ENCODE measurements at regions not wholly inside any gene's neighbourhood (a gene's known extent, or its start where the extent isn't known, plus 50 kb on each side); places are given as distances from the start of the nearest gene placed in this dataset.

DNA sequence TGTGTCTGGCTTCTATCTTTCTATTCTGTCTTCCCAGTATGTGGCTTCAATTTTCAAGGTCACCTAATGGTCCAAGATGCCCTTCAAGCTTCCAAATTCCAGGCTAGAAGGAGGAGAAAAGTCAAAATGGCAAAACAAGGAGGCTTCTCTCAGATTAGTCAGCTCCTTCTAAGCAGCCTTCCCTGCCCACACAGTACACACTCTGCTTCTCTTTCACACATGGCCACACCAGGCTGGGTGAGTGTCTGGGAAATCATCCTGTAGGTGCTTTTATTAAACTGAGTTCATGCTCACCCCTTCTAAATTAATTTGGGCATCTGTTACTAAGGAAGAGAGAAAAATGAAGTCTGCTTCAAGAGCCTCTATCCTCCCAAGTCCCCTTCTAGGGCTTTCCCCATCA is 277.2 kb upstream of the MGAT5 start:
- no peaks in the 10 kb centered on the region for H3K36me3 ChIP-seq (replicated peaks; ENCODE audit: low read depth, low read length)
- H3K27me3 ChIP-seq (ENCODE audit: low read depth, low read length): peaks cover 24% of the 10 kb centered on the region
- no peak overlapping the region for H3K9ac ChIP-seq (ENCODE audit: low read length)
- no peak overlapping the region for H3K4me2 ChIP-seq (ENCODE audit: low read length)
- no peak overlapping the region for H3K4me3 ChIP-seq (ENCODE audit: low read length)
- no peaks in the 10 kb centered on the region for H3K4me1 ChIP-seq (ENCODE audit: low read length)
- no peaks in the 10 kb centered on the region for H4K20me1 ChIP-seq (ENCODE audit: insufficient read depth, low read length)
- TF ChIP-seq, protein P1, sequence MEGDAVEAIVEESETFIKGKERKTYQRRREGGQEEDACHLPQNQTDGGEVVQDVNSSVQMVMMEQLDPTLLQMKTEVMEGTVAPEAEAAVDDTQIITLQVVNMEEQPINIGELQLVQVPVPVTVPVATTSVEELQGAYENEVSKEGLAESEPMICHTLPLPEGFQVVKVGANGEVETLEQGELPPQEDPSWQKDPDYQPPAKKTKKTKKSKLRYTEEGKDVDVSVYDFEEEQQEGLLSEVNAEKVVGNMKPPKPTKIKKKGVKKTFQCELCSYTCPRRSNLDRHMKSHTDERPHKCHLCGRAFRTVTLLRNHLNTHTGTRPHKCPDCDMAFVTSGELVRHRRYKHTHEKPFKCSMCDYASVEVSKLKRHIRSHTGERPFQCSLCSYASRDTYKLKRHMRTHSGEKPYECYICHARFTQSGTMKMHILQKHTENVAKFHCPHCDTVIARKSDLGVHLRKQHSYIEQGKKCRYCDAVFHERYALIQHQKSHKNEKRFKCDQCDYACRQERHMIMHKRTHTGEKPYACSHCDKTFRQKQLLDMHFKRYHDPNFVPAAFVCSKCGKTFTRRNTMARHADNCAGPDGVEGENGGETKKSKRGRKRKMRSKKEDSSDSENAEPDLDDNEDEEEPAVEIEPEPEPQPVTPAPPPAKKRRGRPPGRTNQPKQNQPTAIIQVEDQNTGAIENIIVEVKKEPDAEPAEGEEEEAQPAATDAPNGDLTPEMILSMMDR (IDR thresholded peaks at IDR 0.05; ENCODE audit: low read depth, low read length): no peak
- no peak for TF ChIP-seq EZH2phosphoT487 (IDR thresholded peaks at IDR 0.05; ENCODE audit: low read depth)
- no peaks in the 10 kb centered on the region for H3K9me3 ChIP-seq (ENCODE audit: insufficient read depth, low read length)
- H3K27ac ChIP-seq (ENCODE audit: low read length): no peak overlapping the region
- H2AFZ ChIP-seq (ENCODE audit: low read depth, low read length): no peak overlapping the region
- H3K79me2 ChIP-seq (ENCODE audit: low read length): no peaks in the 10 kb centered on the region

DNA sequence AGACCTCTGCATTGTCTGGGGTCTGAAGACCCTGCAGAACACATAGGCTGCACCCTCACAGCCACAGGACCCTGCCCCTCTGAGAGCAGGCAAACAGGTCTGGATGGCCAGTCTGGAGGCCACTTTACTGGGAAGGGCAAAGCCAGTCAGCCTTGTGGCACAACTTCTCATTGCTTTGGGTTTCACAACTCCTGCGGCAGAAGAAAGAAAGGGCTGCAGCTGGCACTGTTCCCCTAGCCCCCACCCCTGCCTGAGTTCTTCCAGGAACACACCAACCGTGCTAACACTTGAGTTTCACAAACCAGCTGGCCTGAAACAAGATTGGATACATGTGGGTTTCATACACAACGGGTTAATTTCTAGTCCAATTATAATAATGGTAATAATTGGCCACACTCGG is 276.5 kb upstream of the MGAT5 start:
- Histone ChIP-seq H3K36me3 (replicated peaks; ENCODE audit: low read depth, low read length) (no peaks in the 10 kb centered on the region), H3K9me3 (ENCODE audit: insufficient read depth, low read length) (no peaks in the 10 kb centered on the region), H3K27me3 (ENCODE audit: low read depth, low read length) (peaks cover 16% of the 10 kb centered on the region), H3K27ac (ENCODE audit: low read length) (no peak overlapping the region), H3K4me1 (ENCODE audit: low read length) (no peaks in the 10 kb centered on the region), H3K4me3 (ENCODE audit: low read length) (no peak overlapping the region), H3K79me2 (ENCODE audit: low read length) (no peaks in the 10 kb centered on the region), H3K4me2 (ENCODE audit: low read length) (no peak overlapping the region), H3K9ac (ENCODE audit: low read length) (no peak overlapping the region), H4K20me1 (ENCODE audit: insufficient read depth, low read length) (no peaks in the 10 kb centered on the region), H2AFZ (ENCODE audit: low read depth, low read length) (no peak overlapping the region)
- TF ChIP-seq, protein P1 (IDR thresholded peaks at IDR 0.05; ENCODE audit: low read depth, low read length): no peak
- TF ChIP-seq EZH2phosphoT487 (IDR thresholded peaks at IDR 0.05; ENCODE audit: low read depth): no peak

DNA sequence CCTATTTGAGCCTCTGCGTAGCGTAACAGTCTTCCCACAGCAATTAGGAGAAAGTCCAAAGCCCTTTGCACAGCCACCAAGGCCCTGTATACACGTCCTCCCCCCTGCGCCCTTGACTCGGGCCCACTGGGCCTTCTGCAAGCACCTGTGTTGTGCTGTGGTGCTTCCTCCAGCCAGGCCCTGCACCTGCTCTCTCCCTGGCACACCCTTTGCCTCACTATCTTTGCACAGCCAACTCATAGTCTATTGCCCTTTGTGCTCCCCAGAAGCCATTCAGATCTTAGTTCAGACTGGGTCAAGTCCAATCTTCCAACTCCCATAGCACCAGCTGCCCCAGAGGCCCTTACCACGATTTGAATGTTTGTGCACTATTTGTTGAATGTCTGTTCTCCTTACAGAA is 271.6 kb upstream of the MGAT5 start:
- H3K4me3 ChIP-seq (ENCODE audit: low read length): no peak overlapping the region
- H3K9me3 ChIP-seq (ENCODE audit: insufficient read depth, low read length): no peaks in the 10 kb centered on the region
- no peak overlapping the region for H3K4me2 ChIP-seq (ENCODE audit: low read length)
- H3K79me2 ChIP-seq (ENCODE audit: low read length): no peaks in the 10 kb centered on the region
- no peaks in the 10 kb centered on the region for H3K4me1 ChIP-seq (ENCODE audit: low read length)
- no peaks in the 10 kb centered on the region for H3K36me3 ChIP-seq (replicated peaks; ENCODE audit: low read depth, low read length)
- H3K9ac ChIP-seq (ENCODE audit: low read length): no peak overlapping the region
- no peak overlapping the region for H2AFZ ChIP-seq (ENCODE audit: low read depth, low read length)
- no peak overlapping the region for H3K27ac ChIP-seq (ENCODE audit: low read length)
- TF ChIP-seq EZH2phosphoT487 (IDR thresholded peaks at IDR 0.05; ENCODE audit: low read depth): no peak
- TF ChIP-seq, protein P1 (IDR thresholded peaks at IDR 0.05; ENCODE audit: low read depth, low read length): no peak
- H3K27me3 ChIP-seq (ENCODE audit: low read depth, low read length): peaks cover 2% of the 10 kb centered on the region; the same call in 1 of the 2 replicates
- H4K20me1 ChIP-seq (ENCODE audit: insufficient read depth, low read length): no peaks in the 10 kb centered on the region

DNA sequence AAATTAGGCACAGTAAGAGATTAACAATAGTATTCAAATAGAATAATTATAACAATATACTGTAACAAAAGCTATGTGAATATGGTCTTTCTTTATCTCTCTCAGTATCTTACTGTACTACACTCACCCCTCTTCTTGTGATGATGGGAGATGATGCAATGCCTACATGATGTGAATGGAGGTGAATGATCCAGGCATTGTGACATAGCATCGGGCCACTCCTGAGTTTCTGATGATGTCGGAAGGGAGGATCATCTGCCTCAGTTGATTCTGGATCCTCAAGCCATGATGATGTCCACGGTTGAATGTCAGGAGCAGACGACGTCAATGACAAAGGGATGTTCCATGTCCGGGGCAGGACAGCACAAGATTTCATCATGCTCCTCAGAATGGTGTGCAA is 268.3 kb upstream of the MGAT5 start:
- no peaks in the 10 kb centered on the region for H3K36me3 ChIP-seq (replicated peaks; ENCODE audit: low read depth, low read length)
- H2AFZ ChIP-seq (ENCODE audit: low read depth, low read length): no peak overlapping the region
- H3K79me2 ChIP-seq (ENCODE audit: low read length): no peaks in the 10 kb centered on the region
- no peak for TF ChIP-seq EZH2phosphoT487 (IDR thresholded peaks at IDR 0.05; ENCODE audit: low read depth)
- TF ChIP-seq, protein P1 (IDR thresholded peaks at IDR 0.05; ENCODE audit: low read depth, low read length): no peak
- H3K27ac ChIP-seq (ENCODE audit: low read length): no peak overlapping the region
- H3K4me1 ChIP-seq (ENCODE audit: low read length): no peaks in the 10 kb centered on the region
- H3K9ac ChIP-seq (ENCODE audit: low read length): no peak overlapping the region
- H3K27me3 ChIP-seq (ENCODE audit: low read depth, low read length): peaks cover 11% of the 10 kb centered on the region; the same call in 1 of the 2 replicates
- no peaks in the 10 kb centered on the region for H4K20me1 ChIP-seq (ENCODE audit: insufficient read depth, low read length)
- H3K4me3 ChIP-seq (ENCODE audit: low read length): no peak overlapping the region
- H3K4me2 ChIP-seq (ENCODE audit: low read length): no peak overlapping the region
- no peaks in the 10 kb centered on the region for H3K9me3 ChIP-seq (ENCODE audit: insufficient read depth, low read length)

All from OCI-LY3 (cell line).